ENCODE measurements at regions not wholly inside any gene's neighbourhood (a gene's known extent, or its start where the extent isn't known, plus 50 kb on each side); places are given as distances from the start of the nearest gene placed in this dataset.
"Not testable (repeated sequence)": the region's sequence is repeated elsewhere in the genome, so short reads cannot be mapped to it uniquely, and the experiment has no call there.

GRCh38 chrX:45842926-45843315 is 642.2 kb upstream of the DIPK2B start:
- no peak for DNase-seq (ENCODE audit: low read depth in 3 of 3, low spot score in 2 of 3)

DNA sequence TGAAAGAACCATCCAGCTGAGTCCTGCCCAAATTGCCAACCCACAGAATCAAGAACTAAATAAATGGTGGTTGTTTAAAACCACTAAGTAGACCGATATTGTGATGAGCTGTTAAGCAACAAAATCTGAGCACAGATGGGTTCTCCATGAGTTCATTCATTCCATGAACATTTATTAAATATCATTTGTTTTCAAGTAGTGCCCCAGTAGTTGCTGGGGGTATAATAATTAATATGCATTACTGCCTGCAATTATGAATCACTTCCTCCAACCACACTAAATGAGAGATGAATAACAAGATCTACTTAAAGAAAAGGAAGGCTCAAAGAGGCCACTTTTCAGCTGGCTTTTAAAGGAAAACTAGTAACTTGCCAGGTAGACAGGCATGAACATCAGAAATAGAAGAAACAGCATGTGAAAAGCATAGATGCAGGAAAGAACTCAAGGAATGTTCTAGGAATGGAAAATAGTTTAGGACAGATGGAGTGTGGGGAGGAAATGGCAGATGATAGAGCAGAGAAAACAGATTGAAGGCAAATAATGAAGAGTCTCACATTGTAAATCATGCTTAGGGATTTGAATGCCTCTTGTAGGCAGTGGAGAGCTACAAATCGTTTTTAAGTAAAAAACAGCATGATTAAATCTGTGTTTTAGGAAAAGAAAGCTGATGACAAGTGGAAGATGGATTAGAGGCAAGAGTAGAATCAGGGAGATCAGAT is 641.7 kb upstream of the DIPK2B start:
- no peak for DNase-seq (ENCODE audit: low read depth in 3 of 3, low spot score in 2 of 3)

- no peak for DNase-seq (ENCODE audit: low read depth in 3 of 3, low spot score in 2 of 3)
These were observed 639.8 kb upstream of the DIPK2B start for GRCh38 chrX:45840411-45840950.

DNA sequence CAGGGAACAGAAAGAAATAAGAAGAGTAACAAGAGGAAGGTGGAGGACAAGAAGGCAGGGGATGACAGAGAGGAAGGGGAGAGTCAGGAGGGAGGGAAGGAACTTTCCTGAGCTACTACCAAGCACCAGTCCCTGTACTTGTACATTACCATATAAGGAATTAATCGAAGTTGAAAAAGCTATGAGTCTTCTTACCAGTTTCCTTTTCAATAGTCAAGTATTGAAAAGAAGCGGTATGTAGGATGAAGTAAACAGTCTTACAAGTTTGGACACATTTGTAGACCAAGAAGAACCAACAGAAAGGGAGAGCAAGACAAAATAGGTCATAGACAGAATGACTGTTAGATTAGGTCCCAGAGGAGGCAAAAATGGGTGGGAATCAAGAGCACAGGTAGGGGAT is 629.7 kb upstream of the DIPK2B start:
- no peak for DNase-seq (ENCODE audit: low read depth in 3 of 3, low spot score in 2 of 3)

DNA sequence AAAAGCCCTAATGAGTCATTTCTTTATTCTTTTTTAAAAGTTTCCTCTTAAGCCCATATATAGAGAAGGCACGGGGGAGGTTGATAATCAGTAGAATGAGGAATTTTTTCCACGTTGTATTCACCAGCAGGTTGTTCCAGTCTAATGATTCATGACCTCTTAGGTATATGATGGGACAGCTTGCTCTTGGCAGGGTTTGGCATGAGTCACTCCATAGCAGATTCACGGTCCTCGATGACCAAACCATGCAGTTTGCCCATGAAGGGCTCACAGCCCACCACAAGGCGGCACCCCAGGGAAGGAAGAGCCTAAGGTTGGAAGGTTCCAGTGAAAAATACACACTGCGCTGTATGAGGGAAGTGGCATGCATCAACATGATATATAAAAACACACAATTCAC is 623.8 kb upstream of the DIPK2B start:
- DNase-seq (ENCODE audit: low read depth in 3 of 3, low spot score in 2 of 3) = no peak

DNA sequence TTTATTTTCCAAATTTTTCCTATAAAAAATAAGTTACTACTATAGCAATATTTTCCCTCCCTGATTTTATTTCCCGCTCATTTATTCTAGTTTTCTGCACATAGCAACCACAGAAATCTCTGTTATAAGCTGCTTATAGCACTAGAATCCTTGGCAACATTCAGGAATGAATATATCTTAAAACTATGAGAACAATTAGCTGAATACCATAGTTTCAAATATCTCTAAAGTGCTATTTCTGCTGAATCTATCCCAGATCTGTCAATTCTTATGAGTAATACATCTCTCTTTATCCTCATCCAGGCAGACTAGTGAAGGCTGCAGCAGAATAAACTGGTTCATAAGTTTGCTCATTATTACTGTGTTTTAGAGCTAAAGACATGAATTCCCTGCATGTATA is 622.9 kb upstream of the DIPK2B start:
- DNase-seq (ENCODE audit: low read depth in 3 of 3, low spot score in 2 of 3) = no peak

GRCh38 chrX:45822124-45822523 is 621.4 kb upstream of the DIPK2B start:
- DNase-seq (ENCODE audit: low read depth in 3 of 3, low spot score in 2 of 3) = no peak

DNA sequence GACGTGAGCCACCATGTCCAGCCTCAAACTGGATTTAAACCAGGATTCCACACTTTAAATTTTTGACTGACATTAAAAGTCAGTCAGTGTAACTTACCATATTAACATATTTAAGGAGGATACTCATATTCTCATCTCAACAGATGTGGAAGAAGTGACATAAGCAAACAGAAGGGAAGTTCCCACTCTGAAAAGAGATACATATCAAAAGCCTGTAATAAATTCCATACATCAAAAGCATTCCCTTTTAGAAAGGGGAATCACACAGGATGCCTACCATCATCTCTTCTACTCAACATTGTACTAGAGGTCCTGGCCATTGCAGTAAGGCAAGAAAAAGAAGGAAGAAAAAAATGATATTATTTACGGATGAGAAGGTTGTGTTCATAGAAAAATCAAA is 618.2 kb upstream of the DIPK2B start:
- no peak for DNase-seq (ENCODE audit: low read depth in 3 of 3, low spot score in 2 of 3)

GRCh38 chrX:45815441-45815840 is 614.8 kb upstream of the DIPK2B start:
- no peak for DNase-seq (ENCODE audit: low read depth in 3 of 3, low spot score in 2 of 3)

DNA sequence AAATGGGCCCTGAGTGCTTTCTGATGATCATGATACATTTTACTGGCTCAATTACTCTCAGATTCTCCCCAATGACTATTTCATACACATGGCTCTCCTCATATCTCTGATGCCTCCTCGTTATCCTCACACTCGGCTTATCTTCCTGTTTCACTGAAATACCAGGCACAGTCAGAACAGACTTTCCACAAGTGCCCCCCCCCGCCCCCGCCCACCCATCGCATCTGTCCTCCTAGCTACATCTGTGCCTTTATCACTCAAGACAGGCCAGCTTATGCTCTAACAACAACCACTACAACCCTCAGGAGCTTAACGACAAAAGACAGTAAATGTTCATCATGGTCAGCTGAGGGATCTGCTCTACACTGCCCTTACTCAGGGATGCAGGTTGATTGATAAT is 610.6 kb upstream of the DIPK2B start:
- DNase-seq (ENCODE audit: low read depth in 3 of 3, low spot score in 2 of 3) = no peak

GRCh38 chrX:45807572-45808425 is 607.1 kb upstream of the DIPK2B start:
- DNase-seq (ENCODE audit: low read depth in 3 of 3, low spot score in 2 of 3) = no peak

- DNase-seq (ENCODE audit: low read depth in 3 of 3, low spot score in 2 of 3) = no peak
These were observed 605.9 kb upstream of the DIPK2B start for GRCh38 chrX:45806410-45807121.

DNA sequence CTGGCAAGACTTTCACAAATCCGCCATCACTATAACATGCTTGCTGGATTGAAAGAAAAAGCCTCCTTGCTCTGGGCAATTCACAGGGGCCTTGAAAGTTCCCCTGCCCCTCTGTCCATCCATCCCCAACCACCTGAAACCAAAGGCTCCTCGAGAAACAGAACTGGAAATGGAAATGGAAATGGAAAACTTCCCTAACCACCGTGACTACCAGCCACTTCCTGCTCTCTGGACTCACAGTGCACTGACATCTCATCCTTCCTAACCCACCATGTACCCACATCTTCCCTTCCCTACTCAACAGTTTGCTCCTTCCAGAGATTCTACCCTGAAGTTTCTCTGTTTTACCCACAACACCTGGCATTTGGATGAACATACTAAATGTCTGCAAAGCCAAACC is 603.6 kb upstream of the DIPK2B start:
- DNase-seq (ENCODE audit: low read depth in 3 of 3, low spot score in 2 of 3) = no peak

GRCh38 chrX:45803383-45803921 is 602.8 kb upstream of the DIPK2B start:
- no peak for DNase-seq (ENCODE audit: low read depth in 3 of 3, low spot score in 2 of 3)

DNA sequence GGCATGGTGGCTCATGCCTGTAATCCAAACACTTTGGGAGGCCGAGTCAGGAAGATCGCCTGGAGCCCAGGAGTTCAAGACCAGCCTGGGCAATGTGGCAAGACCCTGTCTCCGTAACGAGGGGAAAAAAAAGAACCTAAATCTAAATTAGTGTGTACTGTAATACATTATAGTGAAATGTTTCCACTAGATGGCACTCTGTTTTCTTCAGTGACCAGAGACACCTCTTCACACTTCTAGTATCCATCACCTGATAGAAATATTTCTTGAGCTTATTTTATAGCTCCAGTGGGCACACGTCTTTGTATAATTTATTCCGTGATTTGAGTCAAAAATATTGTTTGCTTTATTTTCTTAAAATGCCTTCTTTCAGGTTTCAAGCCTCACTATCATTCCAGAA is 600.9 kb upstream of the DIPK2B start:
- no peak for DNase-seq (ENCODE audit: low read depth in 3 of 3, low spot score in 2 of 3)

GRCh38 chrX:45800746-45801453 is 600.2 kb upstream of the DIPK2B start:
- not testable (repeated sequence) for DNase-seq (ENCODE audit: low read depth in 3 of 3, low spot score in 2 of 3)

GRCh38 chrX:45799576-45799975 is 598.9 kb upstream of the DIPK2B start:
- no peak for DNase-seq (ENCODE audit: low read depth in 3 of 3, low spot score in 2 of 3)

DNA sequence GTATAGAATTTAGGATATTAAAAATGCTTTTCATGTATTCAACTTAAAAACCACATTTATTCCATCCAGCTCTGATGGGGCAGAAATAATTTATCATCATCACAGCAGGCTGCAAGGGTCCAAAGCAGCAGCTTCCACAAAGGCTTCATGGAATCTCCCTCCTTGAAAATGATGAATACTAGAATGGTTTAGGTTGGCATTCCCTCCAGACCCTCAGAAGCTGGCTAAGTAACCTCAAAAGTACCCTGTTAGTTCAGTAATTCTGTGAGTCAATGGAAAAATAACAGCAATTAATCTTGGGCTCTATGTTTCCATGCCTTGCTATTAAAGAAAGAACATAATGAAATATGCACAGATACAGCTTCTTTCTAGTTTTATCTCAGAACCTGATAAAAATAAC is 594.9 kb upstream of the DIPK2B start:
- DNase-seq (ENCODE audit: low read depth in 3 of 3, low spot score in 2 of 3) = no peak

GRCh38 chrX:45794995-45795337 is 594.3 kb upstream of the DIPK2B start:
- no peak for DNase-seq (ENCODE audit: low read depth in 3 of 3, low spot score in 2 of 3)

- DNase-seq (ENCODE audit: low read depth in 3 of 3, low spot score in 2 of 3) = no peak
These were observed 593.8 kb upstream of the DIPK2B start for GRCh38 chrX:45794323-45794994.

Data from right renal cortex interstitium (tissue), 3 donors.